ENCODE measurements at regions not wholly inside any gene's neighbourhood (a gene's known extent, or its start where the extent isn't known, plus 50 kb on each side); places are given as distances from the start of the nearest gene placed in this dataset.

GRCh38 chr13:79631051-79631659 is 150.2 kb downstream of the NDFIP2 start:
- Histone ChIP-seq H3K27me3 (ENCODE audit: insufficient read depth, low read depth) (no peaks in the 10 kb centered on the region), H2AFZ (no peak overlapping the region), H3F3A (ENCODE audit: insufficient read depth, low read depth) (0 out of 2 replicates have a peak, but pooled peaks cover 4% of the 10 kb centered on the region), H3K4me1 (replicated peaks; ENCODE audit: insufficient read depth) (peaks cover 4% of the 10 kb centered on the region; the same call in 1 of the 2 replicates), H3K36me3 (ENCODE audit: low read depth) (peaks cover 4% of the 10 kb centered on the region; the same call in 1 of the 2 replicates), H3K27ac (no peak overlapping the region), H3K9me3 (ENCODE audit: insufficient read depth, low read depth) (0 out of 2 replicates have a peak, but pooled peaks cover 3% of the 10 kb centered on the region), H3K9me2 (ENCODE audit: insufficient read depth) (no peaks in the 10 kb centered on the region; the same call in none of the 2 replicates), H3K4me2 (no peak overlapping the region), H4K20me1 (ENCODE audit: insufficient read depth) (no peaks in the 10 kb centered on the region), H3K79me2 (ENCODE audit: low read depth) (no peaks in the 10 kb centered on the region), H3K4me3 (no peak overlapping the region)
- intact Hi-C loops (cut with micrococcal nuclease; ENCODE audit: unreplicated experiment), result loop anchor here (1.0 to 10.0 kb wide), 4 partner anchors 82 to 731 kb away; no protein-coding TSS in a partner anchor
- ChIA-PET CTCF (interaction anchor here (0.6 to 1.0 kb wide), 4 partner anchors 179 to 1234 kb away, joined by 3 to 10 read pairs (median 7); no protein-coding TSS in a partner anchor), POLR2A (ENCODE audit: unreplicated experiment) (interaction anchor here (0.5 to 0.7 kb wide), 2 partner anchors 9 to 49 kb away, joined by 3 to 12 read pairs; no protein-coding TSS in a partner anchor)
- BruUV-seq (replicated peaks), result no TSS peak
- peak; percentile 59 to 90 for DNase-seq
- TF ChIP-seq CTCF (conservative IDR thresholded peaks at IDR 0.05) (peak; percentile 67), EZH2 (IDR thresholded peaks at IDR 0.05; ENCODE audit: low read depth) (no peak)

GRCh38 chr13:79628463-79628862 is 147.5 kb downstream of the NDFIP2 start:
- CTCF ChIA-PET, result no interaction called here
- no peak for TF ChIP-seq EZH2 (IDR thresholded peaks at IDR 0.05; ENCODE audit: low read depth)
- TF ChIP-seq CTCF (conservative IDR thresholded peaks at IDR 0.05), result no peak
- 0 out of 2 replicates have a peak, but pooled peaks cover 4% of the 10 kb centered on the region for H3F3A ChIP-seq (ENCODE audit: insufficient read depth, low read depth)
- H3K9me2 ChIP-seq (ENCODE audit: insufficient read depth), result no peaks in the 10 kb centered on the region; the same call in none of the 2 replicates
- POLR2A ChIA-PET (ENCODE audit: unreplicated experiment), result no interaction called here
- no peak overlapping the region for H3K4me3 ChIP-seq
- no peak overlapping the region; the same call in 1 of the 2 replicates for H2AFZ ChIP-seq
- no peak for DNase-seq
- no peaks in the 10 kb centered on the region for H4K20me1 ChIP-seq (ENCODE audit: insufficient read depth)
- no TSS peak for BruUV-seq (replicated peaks)
- no peak overlapping the region for H3K4me2 ChIP-seq
- no peaks in the 10 kb centered on the region for H3K79me2 ChIP-seq (ENCODE audit: low read depth)
- peaks cover 4% of the 10 kb centered on the region for H3K4me1 ChIP-seq (replicated peaks; ENCODE audit: insufficient read depth)
- H3K27me3 ChIP-seq (ENCODE audit: insufficient read depth, low read depth), result no peaks in the 10 kb centered on the region
- H3K27ac ChIP-seq, result no peak overlapping the region
- peaks cover 4% of the 10 kb centered on the region; the same call in 1 of the 2 replicates for H3K36me3 ChIP-seq (ENCODE audit: low read depth)
- H3K9me3 ChIP-seq (ENCODE audit: insufficient read depth, low read depth), result peaks cover 3% of the 10 kb centered on the region; the same call in 1 of the 2 replicates
- intact Hi-C loops (cut with micrococcal nuclease; ENCODE audit: unreplicated experiment), result loop anchor here (10.0 kb wide), 1 partner anchor 204 kb away; no protein-coding TSS in a partner anchor

GRCh38 chr13:79626924-79627323 is 146.0 kb downstream of the NDFIP2 start:
- DNase-seq, result no peak
- H3K27ac ChIP-seq, result no peak overlapping the region
- intact Hi-C loops (cut with micrococcal nuclease; ENCODE audit: unreplicated experiment), result loop anchor here (10.0 kb wide), 1 partner anchor 202 kb away; no protein-coding TSS in a partner anchor

More at GRCh38 chr13:79626924-79627323, 146.0 kb downstream of the NDFIP2 start:
- H3K4me1 ChIP-seq (replicated peaks; ENCODE audit: insufficient read depth), result peaks cover 19% of the 10 kb centered on the region
- H2AFZ ChIP-seq, result no peak overlapping the region
- no peak for TF ChIP-seq CTCF (conservative IDR thresholded peaks at IDR 0.05)
- TF ChIP-seq EZH2 (IDR thresholded peaks at IDR 0.05; ENCODE audit: low read depth), result no peak
- H3K4me3 ChIP-seq, result no peak overlapping the region
- H3F3A ChIP-seq (ENCODE audit: insufficient read depth, low read depth), result peaks cover 8% of the 10 kb centered on the region; the same call in 1 of the 2 replicates
- no peaks in the 10 kb centered on the region for H4K20me1 ChIP-seq (ENCODE audit: insufficient read depth)
- H3K27me3 ChIP-seq (ENCODE audit: insufficient read depth, low read depth), result no peaks in the 10 kb centered on the region
- peaks cover 3% of the 10 kb centered on the region; the same call in 1 of the 2 replicates for H3K9me3 ChIP-seq (ENCODE audit: insufficient read depth, low read depth)
- no peaks in the 10 kb centered on the region for H3K79me2 ChIP-seq (ENCODE audit: low read depth)
- ChIA-PET CTCF (no interaction called here), POLR2A (ENCODE audit: unreplicated experiment) (no interaction called here)
- no TSS peak for BruUV-seq (replicated peaks)
- H3K4me2 ChIP-seq, result no peak overlapping the region
- no peaks in the 10 kb centered on the region for H3K36me3 ChIP-seq (ENCODE audit: low read depth)
- no peaks in the 10 kb centered on the region for H3K9me2 ChIP-seq (ENCODE audit: insufficient read depth)
